A673 (cell line): ENCODE measurements at regions not wholly inside any gene's neighbourhood (a gene's known extent, or its start where the extent isn't known, plus 50 kb on each side); places are given as distances from the start of the nearest gene placed in this dataset.

Experiments
- EZH2 ChIP-seq: fragments of 200-600 bp; sonication (generic); IDR thresholded peaks from 2 replicates; pipeline ENCODE4 v1.6.1; 2017; ENCODE audit warnings: borderline replicate concordance, low read depth, mild to moderate bottlenecking, mixed read lengths, antibody characterized with exemption, low read length; ENCODE audit not compliant: poor library complexity, severe bottlenecking
- TF ChIP-seq, protein P1 (sequence below): fragments of 300-800, 200-600 bp; sonication (generic); conservative IDR thresholded peaks from 2 replicates; pipeline ENCODE4 v1.5.1; 2017; ENCODE audit warnings: low read depth, mild to moderate bottlenecking, antibody characterized with exemption, low read length, moderate library complexity, mixed read lengths

DNA sequence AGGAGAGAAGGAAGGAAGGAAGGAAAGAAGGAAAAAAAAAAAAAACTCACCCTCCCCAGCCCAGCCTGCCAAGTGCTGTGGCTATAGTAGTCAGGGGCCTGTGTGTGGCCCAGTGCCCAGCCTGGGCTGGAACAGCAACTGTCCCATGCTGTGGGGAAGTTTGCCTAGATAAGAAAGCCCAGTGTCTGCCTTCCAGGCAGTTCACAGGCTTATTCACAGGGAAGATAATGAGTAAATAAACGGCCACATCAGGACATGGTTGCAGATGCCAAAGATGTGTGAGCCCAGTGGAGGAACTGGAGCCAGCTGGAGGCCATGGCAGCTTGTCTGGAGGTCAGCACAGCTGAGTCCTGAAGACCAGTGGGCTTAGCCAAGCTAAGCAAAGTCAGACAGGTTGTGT is 132.4 kb upstream of the FOXK1 start:
- TF ChIP-seq, protein P1, sequence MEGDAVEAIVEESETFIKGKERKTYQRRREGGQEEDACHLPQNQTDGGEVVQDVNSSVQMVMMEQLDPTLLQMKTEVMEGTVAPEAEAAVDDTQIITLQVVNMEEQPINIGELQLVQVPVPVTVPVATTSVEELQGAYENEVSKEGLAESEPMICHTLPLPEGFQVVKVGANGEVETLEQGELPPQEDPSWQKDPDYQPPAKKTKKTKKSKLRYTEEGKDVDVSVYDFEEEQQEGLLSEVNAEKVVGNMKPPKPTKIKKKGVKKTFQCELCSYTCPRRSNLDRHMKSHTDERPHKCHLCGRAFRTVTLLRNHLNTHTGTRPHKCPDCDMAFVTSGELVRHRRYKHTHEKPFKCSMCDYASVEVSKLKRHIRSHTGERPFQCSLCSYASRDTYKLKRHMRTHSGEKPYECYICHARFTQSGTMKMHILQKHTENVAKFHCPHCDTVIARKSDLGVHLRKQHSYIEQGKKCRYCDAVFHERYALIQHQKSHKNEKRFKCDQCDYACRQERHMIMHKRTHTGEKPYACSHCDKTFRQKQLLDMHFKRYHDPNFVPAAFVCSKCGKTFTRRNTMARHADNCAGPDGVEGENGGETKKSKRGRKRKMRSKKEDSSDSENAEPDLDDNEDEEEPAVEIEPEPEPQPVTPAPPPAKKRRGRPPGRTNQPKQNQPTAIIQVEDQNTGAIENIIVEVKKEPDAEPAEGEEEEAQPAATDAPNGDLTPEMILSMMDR: no peak
- TF ChIP-seq EZH2: no peak
